Neural progenitor cell (in vitro differentiated cells): ENCODE measurements at regions not wholly inside any gene's neighbourhood (a gene's known extent, or its start where the extent isn't known, plus 50 kb on each side); places are given as distances from the start of the nearest gene placed in this dataset.
A peak's percentile ranks its signal among the peaks of the same experiment; 100 is the strongest.

Experiments used
- DNase-seq: peaks from one replicate; pipeline ENCODE4 v3.0.0-alpha.2; 2016; ENCODE audit warnings: low spot score
- H2AFZ ChIP-seq: fragments of 200-600 bp; sonication (generic); replicated peaks from 2 replicates; pipeline ENCODE4 v1.6.1; 2016; ENCODE audit warnings: antibody characterized with exemption
- H3F3A ChIP-seq: fragments of 200-600 bp; sonication (generic); 2 replicates; pipeline ENCODE4 v1.6.1; 2016; ENCODE audit warnings: antibody characterized with exemption, low read depth
- H3K27ac ChIP-seq: fragments of 200-600 bp; sonication (generic); 2 replicates; pipeline ENCODE4 v1.5.1; 2016; ENCODE audit warnings: mild to moderate bottlenecking
- H3K27me3 ChIP-seq: fragments of 200-600 bp; sonication (generic); 2 replicates; pipeline ENCODE4 v1.6.1; 2016; ENCODE audit warnings: mild to moderate bottlenecking, moderate library complexity
- H3K36me3 ChIP-seq: fragments of 200-600 bp; sonication (generic); 2 replicates; pipeline ENCODE4 v1.5.1; 2016
- H3K4me1 ChIP-seq: fragments of 200-600 bp; sonication (generic); 2 replicates; pipeline ENCODE4 v1.6.1; 2016; ENCODE audit warnings: mixed run types
- H3K4me2 ChIP-seq: fragments of 200-600 bp; sonication (generic); 2 replicates; pipeline ENCODE4 v1.6.1; 2016
- H3K4me3 ChIP-seq: fragments of 200-600 bp; sonication (generic); 2 replicates; pipeline ENCODE4 v1.5.1; 2016
- H3K79me2 ChIP-seq: fragments of 200-600 bp; sonication (generic); 2 replicates; pipeline ENCODE4 v1.6.1; 2016; ENCODE audit warnings: low read depth
- H3K9ac ChIP-seq: fragments of 200-600 bp; sonication (generic); 2 replicates; pipeline ENCODE4 v1.6.1; 2016
- H3K9me3 ChIP-seq: fragments of 200-600 bp; sonication (generic); 2 replicates; pipeline ENCODE4 v1.5.1; 2016; ENCODE audit warnings: low read depth
- H4K20me1 ChIP-seq: fragments of 200-600 bp; sonication (generic); 2 replicates; pipeline ENCODE4 v1.6.1; 2016; ENCODE audit warnings: low read depth
- H3K27ac Mint-ChIP-seq: 3 replicates; pipeline ENCODE4 v1.8.0; 2021; ENCODE audit warnings: mixed read lengths
- H3K27me3 Mint-ChIP-seq: 2 replicates; pipeline ENCODE4 v1.8.0; 2022; ENCODE audit warnings: low read depth, mild to moderate bottlenecking, inconsistent platforms, moderate library complexity, mixed read lengths; ENCODE audit not compliant: insufficient read depth
- H3K36me3 Mint-ChIP-seq: 3 replicates; pipeline ENCODE4 v1.8.0; 2021; ENCODE audit warnings: mixed read lengths
- H3K4me1 Mint-ChIP-seq: 3 replicates; pipeline ENCODE4 v1.8.0; 2021; ENCODE audit warnings: mixed read lengths
- H3K4me3 Mint-ChIP-seq: 3 replicates; pipeline ENCODE4 v1.8.0; 2021; ENCODE audit warnings: mild to moderate bottlenecking, moderate library complexity, mixed read lengths
- H3K9me3 Mint-ChIP-seq: 3 replicates; pipeline ENCODE4 v1.8.0; 2020; ENCODE audit warnings: mixed read lengths
- EZH2 ChIP-seq: fragments of 200-600 bp; sonication (generic); IDR thresholded peaks from 2 replicates; pipeline ENCODE4 v1.6.1; 2017; ENCODE audit warnings: antibody characterized with exemption, mild to moderate bottlenecking, moderate library complexity
- EZH2phosphoT487 ChIP-seq: fragments of 200-600 bp; sonication (generic); IDR thresholded peaks from 2 replicates; pipeline ENCODE4 v1.6.1; 2017; ENCODE audit warnings: antibody characterized with exemption
- TF ChIP-seq, protein P1 (sequence below): fragments of 200-600 bp; sonication (generic); IDR thresholded peaks from 2 replicates; pipeline ENCODE4 v1.5.1; 2017; ENCODE audit warnings: antibody characterized with exemption, mild to moderate bottlenecking

GRCh38 chr6:91477688-91478087 is 890.8 kb upstream of the MAP3K7 start:
- no peak overlapping the region for H3K4me2 ChIP-seq
- H3K27ac Mint-ChIP-seq = no peak overlapping the region
- TF ChIP-seq EZH2 = no peak
- no peak for TF ChIP-seq EZH2phosphoT487
- TF ChIP-seq, protein P1, sequence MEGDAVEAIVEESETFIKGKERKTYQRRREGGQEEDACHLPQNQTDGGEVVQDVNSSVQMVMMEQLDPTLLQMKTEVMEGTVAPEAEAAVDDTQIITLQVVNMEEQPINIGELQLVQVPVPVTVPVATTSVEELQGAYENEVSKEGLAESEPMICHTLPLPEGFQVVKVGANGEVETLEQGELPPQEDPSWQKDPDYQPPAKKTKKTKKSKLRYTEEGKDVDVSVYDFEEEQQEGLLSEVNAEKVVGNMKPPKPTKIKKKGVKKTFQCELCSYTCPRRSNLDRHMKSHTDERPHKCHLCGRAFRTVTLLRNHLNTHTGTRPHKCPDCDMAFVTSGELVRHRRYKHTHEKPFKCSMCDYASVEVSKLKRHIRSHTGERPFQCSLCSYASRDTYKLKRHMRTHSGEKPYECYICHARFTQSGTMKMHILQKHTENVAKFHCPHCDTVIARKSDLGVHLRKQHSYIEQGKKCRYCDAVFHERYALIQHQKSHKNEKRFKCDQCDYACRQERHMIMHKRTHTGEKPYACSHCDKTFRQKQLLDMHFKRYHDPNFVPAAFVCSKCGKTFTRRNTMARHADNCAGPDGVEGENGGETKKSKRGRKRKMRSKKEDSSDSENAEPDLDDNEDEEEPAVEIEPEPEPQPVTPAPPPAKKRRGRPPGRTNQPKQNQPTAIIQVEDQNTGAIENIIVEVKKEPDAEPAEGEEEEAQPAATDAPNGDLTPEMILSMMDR = no peak

DNA sequence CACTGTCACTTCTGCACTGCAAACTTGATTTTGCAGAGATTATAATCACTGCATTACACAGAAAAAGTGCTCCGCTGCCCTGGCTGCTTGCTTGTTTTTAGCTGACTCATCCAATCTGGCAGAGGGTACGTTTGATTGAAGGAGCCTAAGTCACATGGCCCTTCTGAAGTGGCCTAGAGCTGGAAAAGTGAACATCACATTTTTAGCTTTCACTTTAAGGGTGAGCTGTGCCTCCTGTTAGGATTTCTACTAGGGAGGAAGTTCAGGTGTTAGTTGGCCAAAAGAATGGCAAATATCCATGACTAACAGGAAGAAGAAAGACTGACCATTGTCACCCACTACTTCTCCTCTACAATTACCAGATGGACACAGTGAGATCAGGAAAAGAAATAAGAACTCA is 889.1 kb upstream of the MAP3K7 start:
- peaks cover 3% of the 10 kb centered on the region for H3K27me3 Mint-ChIP-seq
- H3F3A ChIP-seq = no peaks in the 10 kb centered on the region
- no peaks in the 10 kb centered on the region for H3K27me3 ChIP-seq
- H3K9ac ChIP-seq = no peak overlapping the region
- no peak overlapping the region for H3K4me3 Mint-ChIP-seq
- peaks cover 4% of the 10 kb centered on the region for H3K4me1 ChIP-seq
- no peaks in the 10 kb centered on the region for H3K9me3 Mint-ChIP-seq
- H3K36me3 Mint-ChIP-seq = no peaks in the 10 kb centered on the region
- H3K4me2 ChIP-seq = no peak overlapping the region
- TF ChIP-seq EZH2 (no peak), EZH2phosphoT487 (no peak)
- TF ChIP-seq, protein P1 = no peak
- no peaks in the 10 kb centered on the region for H3K9me3 ChIP-seq
- no peak overlapping the region for H3K27ac ChIP-seq
- peaks cover 6% of the 10 kb centered on the region for H3K4me1 Mint-ChIP-seq
- no peaks in the 10 kb centered on the region for H4K20me1 ChIP-seq
- H3K27ac Mint-ChIP-seq = no peak overlapping the region
- H3K4me3 ChIP-seq = no peak overlapping the region
- no peaks in the 10 kb centered on the region for H3K79me2 ChIP-seq
- DNase-seq = no peak
- peak overlapping the region; percentile 88 for H2AFZ ChIP-seq
- H3K36me3 ChIP-seq = no peaks in the 10 kb centered on the region

More at GRCh38 chr6:91477688-91478087, 890.8 kb upstream of the MAP3K7 start:
- Histone ChIP-seq H3K4me1 (peaks cover 4% of the 10 kb centered on the region), H3K4me3 (no peak overlapping the region), H3K79me2 (no peaks in the 10 kb centered on the region), H4K20me1 (no peaks in the 10 kb centered on the region), H2AFZ (no peak overlapping the region), H3K27me3 (no peaks in the 10 kb centered on the region), H3K36me3 (no peaks in the 10 kb centered on the region), H3K27ac (no peak overlapping the region), H3K9me3 (no peaks in the 10 kb centered on the region), H3F3A (no peaks in the 10 kb centered on the region), H3K9ac (no peak overlapping the region)
- Mint-ChIP-seq H3K4me1 (peaks cover 8% of the 10 kb centered on the region), H3K36me3 (no peaks in the 10 kb centered on the region), H3K9me3 (no peaks in the 10 kb centered on the region), H3K4me3 (no peak overlapping the region), H3K27me3 (peaks cover 3% of the 10 kb centered on the region)
- no peak for DNase-seq

GRCh38 chr6:91465393-91465792 is 878.5 kb upstream of the MAP3K7 start:
- Histone ChIP-seq H3K9ac (no peak overlapping the region), H3K4me3 (no peak overlapping the region), H3K79me2 (no peaks in the 10 kb centered on the region), H3F3A (no peaks in the 10 kb centered on the region), H3K36me3 (no peaks in the 10 kb centered on the region), H3K4me2 (no peak overlapping the region), H4K20me1 (no peaks in the 10 kb centered on the region), H3K4me1 (no peaks in the 10 kb centered on the region), H3K27me3 (no peaks in the 10 kb centered on the region), H2AFZ (no peak overlapping the region), H3K9me3 (no peaks in the 10 kb centered on the region), H3K27ac (no peak overlapping the region)
- no peaks in the 10 kb centered on the region for H3K36me3 Mint-ChIP-seq
- H3K4me3 Mint-ChIP-seq = no peak overlapping the region
- H3K4me1 Mint-ChIP-seq = no peaks in the 10 kb centered on the region
- no peak overlapping the region for H3K27ac Mint-ChIP-seq
- H3K27me3 Mint-ChIP-seq = peaks cover 2% of the 10 kb centered on the region
- DNase-seq = no peak
- TF ChIP-seq EZH2phosphoT487 (no peak), EZH2 (no peak)
- TF ChIP-seq, protein P1 = no peak
- peaks cover 12% of the 10 kb centered on the region for H3K9me3 Mint-ChIP-seq

GRCh38 chr6:91464718-91465117 is 877.8 kb upstream of the MAP3K7 start:
- Histone ChIP-seq H3K4me3 (no peak overlapping the region), H3K27ac (no peak overlapping the region), H3K27me3 (no peaks in the 10 kb centered on the region), H3F3A (no peaks in the 10 kb centered on the region), H3K9me3 (no peaks in the 10 kb centered on the region), H2AFZ (no peak overlapping the region), H3K9ac (no peak overlapping the region), H3K4me1 (no peaks in the 10 kb centered on the region), H4K20me1 (no peaks in the 10 kb centered on the region), H3K4me2 (no peak overlapping the region), H3K36me3 (no peaks in the 10 kb centered on the region), H3K79me2 (no peaks in the 10 kb centered on the region)
- Mint-ChIP-seq H3K27me3 (no peaks in the 10 kb centered on the region), H3K36me3 (no peaks in the 10 kb centered on the region), H3K27ac (no peak overlapping the region), H3K4me1 (no peaks in the 10 kb centered on the region), H3K4me3 (no peak overlapping the region), H3K9me3 (peaks cover 10% of the 10 kb centered on the region)
- no peak for TF ChIP-seq EZH2phosphoT487
- TF ChIP-seq EZH2 = no peak
- TF ChIP-seq, protein P1 = no peak
- no peak for DNase-seq
